ENCODE measurements at regions not wholly inside any gene's neighbourhood (a gene's known extent, or its start where the extent isn't known, plus 50 kb on each side); places are given as distances from the start of the nearest gene placed in this dataset.
"Not testable (repeated sequence)": the region's sequence is repeated elsewhere in the genome, so short reads cannot be mapped to it uniquely, and the experiment has no call there.

- no peak for ATAC-seq
Observed at GRCh38 chr10:100664316-100665149, 80.8 kb upstream of the PAX2 start.

GRCh38 chr10:100666634-100667033 lies 78.7 kb upstream of the PAX2 start:
- ATAC-seq: not testable (repeated sequence)

- no peak for ATAC-seq
Observed at GRCh38 chr10:100669616-100670015, 75.8 kb upstream of the PAX2 start.

GRCh38 chr10:100670368-100670767 lies 75.0 kb upstream of the PAX2 start:
- ATAC-seq: no peak

- ATAC-seq: peak; percentile 79 to 87
Observed at GRCh38 chr10:100670828-100671479, 74.4 kb upstream of the PAX2 start.

GRCh38 chr10:100672199-100672598 lies 73.2 kb upstream of the PAX2 start:
- ATAC-seq: no peak

- ATAC-seq: peak in 1 of 2 donors; percentile 53
Observed at GRCh38 chr10:100677290-100677945, 68.0 kb upstream of the PAX2 start.

GRCh38 chr10:100679327-100679726 lies 66.1 kb upstream of the PAX2 start:
- ATAC-seq: no peak

- no peak for ATAC-seq
Observed at GRCh38 chr10:100683004-100683403, 62.4 kb upstream of the PAX2 start.

- ATAC-seq: no peak
Observed at GRCh38 chr10:100683545-100684300, 61.7 kb upstream of the PAX2 start.

GRCh38 chr10:100684688-100685235 lies 60.6 kb upstream of the PAX2 start:
- no peak for ATAC-seq

GRCh38 chr10:100685331-100685730 lies 60.1 kb upstream of the PAX2 start:
- ATAC-seq: no peak

GRCh38 chr10:100687143-100688003 lies 58.0 kb upstream of the PAX2 start:
- no peak for ATAC-seq

GRCh38 chr10:100688201-100688600 lies 57.2 kb upstream of the PAX2 start:
- ATAC-seq: no peak

- no peak for ATAC-seq
Observed at GRCh38 chr10:100693821-100694220, 51.6 kb upstream of the PAX2 start.

Data from activated CD4-positive, CD25-positive, alpha-beta regulatory T cell treated with anti-CD3 and anti-CD28 coated beads, Interleukin-2, amount 50 U/mL, for 24 hours (primary cell).